ENCODE measurements at regions not wholly inside any gene's neighbourhood (a gene's known extent, or its start where the extent isn't known, plus 50 kb on each side); places are given as distances from the start of the nearest gene placed in this dataset.
A peak's percentile ranks its signal among the peaks of the same experiment; 100 is the strongest.

DNA sequence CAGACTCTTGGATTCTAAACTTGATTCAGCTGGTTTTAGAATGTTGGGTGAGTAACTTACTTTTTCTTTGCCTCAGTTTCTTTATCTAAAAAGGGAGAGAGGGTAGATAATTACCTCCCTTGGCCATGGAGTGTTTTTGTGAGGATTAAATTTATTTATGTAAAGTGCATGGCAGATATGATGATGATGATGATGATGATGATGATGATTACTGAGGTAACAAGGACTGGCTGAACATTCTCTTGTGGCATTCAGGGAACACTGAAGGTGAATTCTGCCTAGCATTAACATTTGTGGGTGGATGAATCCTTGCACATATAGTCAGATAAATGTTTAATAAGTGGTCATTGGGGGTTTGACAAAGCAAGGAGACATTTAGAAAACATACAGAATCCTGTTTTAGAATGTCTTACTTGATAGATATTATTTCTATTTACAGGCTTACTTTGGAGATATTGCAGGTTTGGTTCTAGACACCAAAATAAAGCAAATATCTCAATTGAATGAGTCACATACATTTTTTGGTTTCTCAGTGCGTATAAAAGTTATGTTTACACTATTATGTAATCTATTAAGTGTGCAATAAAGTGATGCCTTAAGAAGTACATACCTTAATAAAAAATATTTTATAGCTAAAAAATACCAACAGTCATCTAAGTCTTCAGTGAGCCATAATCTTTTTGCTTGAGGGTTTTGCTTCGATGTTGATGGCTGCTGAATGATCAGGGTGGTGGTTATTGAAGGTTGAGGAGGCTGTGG is 123.2 kb downstream of the SNAPC1 start:
- Histone ChIP-seq H4K20me1 (ENCODE audit: low read depth, low read length) (no peaks in the 10 kb centered on the region), H3K9ac (ENCODE audit: low read length) (no peak overlapping the region), H3K9me2 (replicated peaks; ENCODE audit: insufficient read depth, low read length) (no peaks in the 10 kb centered on the region), H3K4me2 (ENCODE audit: low read depth, low read length, poor library complexity, severe bottlenecking) (no peak overlapping the region), H3K9me3 (ENCODE audit: insufficient read depth, low read length) (no peaks in the 10 kb centered on the region), H3K79me2 (ENCODE audit: insufficient read depth, low read length) (no peaks in the 10 kb centered on the region), H2AFZ (ENCODE audit: low read depth, low read length, severe bottlenecking) (no peak overlapping the region), H3K4me3 (ENCODE audit: insufficient read depth, low read length, poor library complexity, severe bottlenecking) (no peak overlapping the region), H3K27ac (ENCODE audit: low read depth, low read length) (no peak overlapping the region), H3K36me3 (ENCODE audit: low read length) (no peaks in the 10 kb centered on the region), H3F3A (ENCODE audit: insufficient read depth) (no peaks in the 10 kb centered on the region), H3K27me3 (ENCODE audit: low read length) (no peaks in the 10 kb centered on the region)
- TF ChIP-seq, protein P1, sequence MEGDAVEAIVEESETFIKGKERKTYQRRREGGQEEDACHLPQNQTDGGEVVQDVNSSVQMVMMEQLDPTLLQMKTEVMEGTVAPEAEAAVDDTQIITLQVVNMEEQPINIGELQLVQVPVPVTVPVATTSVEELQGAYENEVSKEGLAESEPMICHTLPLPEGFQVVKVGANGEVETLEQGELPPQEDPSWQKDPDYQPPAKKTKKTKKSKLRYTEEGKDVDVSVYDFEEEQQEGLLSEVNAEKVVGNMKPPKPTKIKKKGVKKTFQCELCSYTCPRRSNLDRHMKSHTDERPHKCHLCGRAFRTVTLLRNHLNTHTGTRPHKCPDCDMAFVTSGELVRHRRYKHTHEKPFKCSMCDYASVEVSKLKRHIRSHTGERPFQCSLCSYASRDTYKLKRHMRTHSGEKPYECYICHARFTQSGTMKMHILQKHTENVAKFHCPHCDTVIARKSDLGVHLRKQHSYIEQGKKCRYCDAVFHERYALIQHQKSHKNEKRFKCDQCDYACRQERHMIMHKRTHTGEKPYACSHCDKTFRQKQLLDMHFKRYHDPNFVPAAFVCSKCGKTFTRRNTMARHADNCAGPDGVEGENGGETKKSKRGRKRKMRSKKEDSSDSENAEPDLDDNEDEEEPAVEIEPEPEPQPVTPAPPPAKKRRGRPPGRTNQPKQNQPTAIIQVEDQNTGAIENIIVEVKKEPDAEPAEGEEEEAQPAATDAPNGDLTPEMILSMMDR (IDR thresholded peaks at IDR 0.05; ENCODE audit: insufficient read depth, low read length, poor library complexity, severe bottlenecking), result no peak
- no peak for TF ChIP-seq EZH2phosphoT487 (conservative IDR thresholded peaks at IDR 0.05; ENCODE audit: low read length)

DNA sequence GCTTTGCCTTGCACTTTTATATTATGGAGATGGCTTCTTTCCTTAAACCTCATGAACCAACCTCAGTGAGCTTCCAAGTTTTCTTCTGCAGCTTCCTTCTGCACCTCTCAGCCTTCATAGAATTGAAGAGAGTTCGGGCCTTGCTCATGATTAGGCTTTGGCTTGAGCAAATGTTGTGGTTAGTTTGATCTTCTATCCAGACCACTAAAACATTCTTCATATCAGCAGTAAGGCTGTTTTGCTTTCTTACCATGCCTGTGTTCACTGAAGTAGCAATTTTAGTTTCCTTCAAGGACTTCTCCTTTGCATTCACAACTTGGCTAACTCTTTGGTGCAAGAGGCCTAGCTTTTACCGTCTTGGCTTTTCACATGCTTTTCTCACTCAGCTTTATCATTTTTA is 125.4 kb downstream of the SNAPC1 start:
- H3K4me3 ChIP-seq (ENCODE audit: insufficient read depth, low read length, poor library complexity, severe bottlenecking), result no peak overlapping the region
- no peaks in the 10 kb centered on the region for H3K36me3 ChIP-seq (ENCODE audit: low read length)
- H4K20me1 ChIP-seq (ENCODE audit: low read depth, low read length), result no peaks in the 10 kb centered on the region
- no peak overlapping the region for H3K27ac ChIP-seq (ENCODE audit: low read depth, low read length)
- H3K27me3 ChIP-seq (ENCODE audit: low read length), result no peaks in the 10 kb centered on the region
- no peaks in the 10 kb centered on the region for H3F3A ChIP-seq (ENCODE audit: insufficient read depth)
- no peak overlapping the region for H3K9ac ChIP-seq (ENCODE audit: low read length)
- no peaks in the 10 kb centered on the region for H3K9me3 ChIP-seq (ENCODE audit: insufficient read depth, low read length)
- H3K9me2 ChIP-seq (replicated peaks; ENCODE audit: insufficient read depth, low read length), result no peaks in the 10 kb centered on the region
- H3K4me2 ChIP-seq (ENCODE audit: low read depth, low read length, poor library complexity, severe bottlenecking), result no peak overlapping the region
- TF ChIP-seq, protein P1 (IDR thresholded peaks at IDR 0.05; ENCODE audit: insufficient read depth, low read length, poor library complexity, severe bottlenecking), result no peak
- TF ChIP-seq EZH2phosphoT487 (conservative IDR thresholded peaks at IDR 0.05; ENCODE audit: low read length), result no peak
- no peak overlapping the region for H2AFZ ChIP-seq (ENCODE audit: low read depth, low read length, severe bottlenecking)
- no peaks in the 10 kb centered on the region for H3K79me2 ChIP-seq (ENCODE audit: insufficient read depth, low read length)

DNA sequence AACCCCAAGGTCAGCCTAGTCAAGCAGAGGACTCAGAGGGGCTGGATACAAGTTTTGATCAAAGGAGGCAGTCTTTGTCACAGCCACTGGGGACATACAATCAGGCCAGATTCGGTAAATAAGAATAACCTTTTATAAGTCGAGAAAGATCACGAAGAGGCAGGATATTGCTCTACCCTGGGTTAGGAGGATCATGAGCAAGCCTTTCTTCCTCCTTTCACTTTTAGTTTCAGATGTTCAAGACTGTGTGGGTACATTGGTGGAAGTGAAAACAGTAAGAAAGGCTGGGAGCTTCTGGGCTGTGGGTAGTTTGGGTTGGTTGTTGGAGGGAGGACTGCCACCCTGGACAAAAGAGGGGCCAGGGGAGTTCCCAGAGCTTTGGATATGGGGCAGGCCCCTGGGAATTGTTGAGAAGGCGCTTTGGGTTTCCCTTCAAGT is 127.7 kb downstream of the SNAPC1 start:
- Histone ChIP-seq H3K36me3 (ENCODE audit: low read length) (no peaks in the 10 kb centered on the region), H2AFZ (ENCODE audit: low read depth, low read length, severe bottlenecking) (peak overlapping the region; percentile 75), H3K4me3 (ENCODE audit: insufficient read depth, low read length, poor library complexity, severe bottlenecking) (no peak overlapping the region), H3K4me2 (ENCODE audit: low read depth, low read length, poor library complexity, severe bottlenecking) (peak overlapping the region; percentile 30), H3K9ac (ENCODE audit: low read length) (no peak overlapping the region), H3K27me3 (ENCODE audit: low read length) (no peaks in the 10 kb centered on the region), H3K79me2 (ENCODE audit: insufficient read depth, low read length) (no peaks in the 10 kb centered on the region), H3K27ac (ENCODE audit: low read depth, low read length) (no peak overlapping the region), H3F3A (ENCODE audit: insufficient read depth) (no peaks in the 10 kb centered on the region), H3K9me2 (replicated peaks; ENCODE audit: insufficient read depth, low read length) (no peaks in the 10 kb centered on the region), H3K9me3 (ENCODE audit: insufficient read depth, low read length) (no peaks in the 10 kb centered on the region), H4K20me1 (ENCODE audit: low read depth, low read length) (no peaks in the 10 kb centered on the region)
- TF ChIP-seq, protein P1 (IDR thresholded peaks at IDR 0.05; ENCODE audit: insufficient read depth, low read length, poor library complexity, severe bottlenecking), result no peak

Measured in SU-DHL-6 (cell line).